Thoracic aorta (tissue), 2 donors: ENCODE measurements at regions not wholly inside any gene's neighbourhood (a gene's known extent, or its start where the extent isn't known, plus 50 kb on each side); places are given as distances from the start of the nearest gene placed in this dataset.

Experiments used
- ATAC-seq: fragments of 150-250 bp; one replicate; pipeline ENCODE4 v1.8.0; 2017; ENCODE audit warnings: low read depth; ENCODE audit not compliant: insufficient number of reproducible peaks, low FRiP score
- DNase-seq: peaks from one replicate; pipeline ENCODE4 v3.0.0-alpha.2; 2020; ENCODE audit warnings: low spot score
- H3K27ac ChIP-seq, 2 donors: fragments of 200-600 bp; sonication (generic); 1 replicate in 1 of 2; 2 replicates in 1 of 2; pipeline ENCODE4 v1.5.1; 2016; ENCODE audit warnings: mild to moderate bottlenecking in 2 of 2, moderate library complexity in 2 of 2
- H3K27me3 ChIP-seq: fragments of 200-600 bp; sonication (generic); replicated peaks from 2 replicates; pipeline ENCODE4 v1.6.0; 2016; ENCODE audit warnings: mild to moderate bottlenecking; ENCODE audit not compliant: insufficient read depth
- H3K36me3 ChIP-seq: fragments of 200-600 bp; sonication (generic); one replicate; pipeline ENCODE4 v1.5.1; 2016
- H3K4me1 ChIP-seq, 2 donors: fragments of 200-600 bp; sonication (generic); 1 replicate in 1 of 2; 2 replicates in 1 of 2; pipeline versions ENCODE4 v1.5.1 to v1.6.0; 2016; ENCODE audit warnings: low read depth in 2 of 2, mild to moderate bottlenecking in 1 of 2; ENCODE audit not compliant: control insufficient read depth in 1 of 2
- H3K4me3 ChIP-seq: fragments of 200-600 bp; sonication (generic); 2 replicates; pipeline ENCODE4 v1.5.1; 2016; ENCODE audit warnings: mild to moderate bottlenecking
- H3K9me3 ChIP-seq: fragments of 200-600 bp; sonication (generic); 2 replicates; pipeline ENCODE4 v1.5.1; 2016
- CTCF ChIP-seq: fragments of 200-600 bp; sonication (generic); IDR thresholded peaks from one replicate; pipeline ENCODE4 v1.5.1; 2019; ENCODE audit warnings: antibody characterized with exemption

GRCh38 chr10:46234431-46235060, 52.3 kb upstream of the ANTXRL start:
- no peak for TF ChIP-seq CTCF
- H3K27ac ChIP-seq = no peak overlapping the region
- no peak overlapping the region for H3K4me3 ChIP-seq
- H3K9me3 ChIP-seq = no peaks in the 10 kb centered on the region
- no peaks in the 10 kb centered on the region for H3K36me3 ChIP-seq
- DNase-seq (no peak), ATAC-seq (no peak)
- no peaks in the 10 kb centered on the region for H3K4me1 ChIP-seq
- no peaks in the 10 kb centered on the region for H3K27me3 ChIP-seq

GRCh38 chr10:46235705-46236545, 50.9 kb upstream of the ANTXRL start:
- DNase-seq (no peak), ATAC-seq (no peak)
- no peak for TF ChIP-seq CTCF
- no peaks in the 10 kb centered on the region for H3K9me3 ChIP-seq
- no peaks in the 10 kb centered on the region for H3K36me3 ChIP-seq
- H3K27ac ChIP-seq = no peak overlapping the region
- no peak overlapping the region for H3K4me3 ChIP-seq
- no peaks in the 10 kb centered on the region for H3K4me1 ChIP-seq
- no peaks in the 10 kb centered on the region for H3K27me3 ChIP-seq

GRCh38 chr10:46236546-46236887, 50.3 kb upstream of the ANTXRL start:
- no peaks in the 10 kb centered on the region for H3K27me3 ChIP-seq
- no peak overlapping the region for H3K27ac ChIP-seq
- H3K4me1 ChIP-seq = no peaks in the 10 kb centered on the region
- H3K4me3 ChIP-seq = no peak overlapping the region
- TF ChIP-seq CTCF = no peak
- DNase-seq (no peak), ATAC-seq (no peak)
- no peaks in the 10 kb centered on the region for H3K36me3 ChIP-seq
- no peaks in the 10 kb centered on the region for H3K9me3 ChIP-seq

GRCh38 chr10:46236941-46237681, 49.7 kb upstream of the ANTXRL start:
- Histone ChIP-seq H3K4me3 (no peak overlapping the region), H3K9me3 (no peaks in the 10 kb centered on the region), H3K27me3 (no peaks in the 10 kb centered on the region), H3K27ac (no peak overlapping the region), H3K36me3 (no peaks in the 10 kb centered on the region), H3K4me1 (no peaks in the 10 kb centered on the region)
- no peak for TF ChIP-seq CTCF
- ATAC-seq (no peak), DNase-seq (no peak)
